ENCODE measurements at regions not wholly inside any gene's neighbourhood (a gene's known extent, or its start where the extent isn't known, plus 50 kb on each side); places are given as distances from the start of the nearest gene placed in this dataset.

DNA sequence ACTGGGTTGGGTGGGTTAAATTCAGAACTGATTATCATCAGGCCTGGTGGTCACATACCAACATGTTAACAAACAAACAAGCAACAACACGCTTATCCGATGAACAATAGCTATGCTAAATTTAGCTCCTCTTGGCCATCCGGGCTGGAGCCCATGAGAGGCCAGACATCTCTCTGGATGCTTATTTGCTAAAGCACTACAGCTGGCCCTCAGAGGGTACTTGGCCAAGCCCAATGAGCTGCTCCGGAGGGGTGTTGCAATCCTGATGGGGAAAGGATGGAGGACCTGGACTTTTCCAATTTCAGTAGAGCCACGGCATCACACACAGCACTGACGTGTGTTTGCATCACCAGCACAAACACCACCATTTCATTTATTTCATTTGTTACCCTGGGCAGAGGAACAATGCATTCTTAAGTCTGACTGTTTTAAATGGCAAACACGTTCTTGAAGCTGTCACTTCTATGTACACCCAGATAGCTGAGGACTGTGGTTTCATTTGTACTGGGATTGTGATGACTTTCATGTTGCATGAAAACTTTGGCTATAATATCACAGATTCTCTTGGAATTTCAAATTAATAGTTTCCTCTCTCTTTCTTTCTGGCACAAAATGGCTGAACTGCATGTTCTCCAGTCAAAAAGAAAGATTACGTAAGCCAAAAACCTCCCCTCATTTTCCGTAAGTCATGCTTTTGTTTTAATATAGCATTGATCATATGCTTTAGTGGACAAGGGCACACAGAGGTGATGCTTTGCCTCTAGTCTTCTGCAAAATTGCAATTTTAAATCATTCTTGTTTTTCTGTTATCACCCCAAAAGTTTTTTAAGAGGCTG, 359.8 kb upstream of the KAZN start:
- Histone ChIP-seq H3K27ac (ENCODE audit: low read depth in 2 of 2, low read length in 2 of 2) (no peak overlapping the region), H3K4me3 (ENCODE audit: low read length in 2 of 2) (no peak overlapping the region), H3K9ac (ENCODE audit: low read depth in 1 of 2, low read length in 2 of 2) (no peak overlapping the region), H3K4me1 (ENCODE audit: control insufficient read depth in 2 of 2, insufficient read depth in 2 of 2, low read length in 2 of 2) (no peaks in the 10 kb centered on the region), H3K27me3 (ENCODE audit: control insufficient read depth in 2 of 2, insufficient read depth in 2 of 2, low read length in 2 of 2) (no peaks in the 10 kb centered on the region), H3K9me3 (ENCODE audit: control insufficient read depth in 2 of 2, low read length in 2 of 2) (no peaks in the 10 kb centered on the region), H3K36me3 (ENCODE audit: control insufficient read depth in 2 of 2, insufficient read depth in 2 of 2, low read length in 2 of 2) (no peaks in the 10 kb centered on the region)

DNA sequence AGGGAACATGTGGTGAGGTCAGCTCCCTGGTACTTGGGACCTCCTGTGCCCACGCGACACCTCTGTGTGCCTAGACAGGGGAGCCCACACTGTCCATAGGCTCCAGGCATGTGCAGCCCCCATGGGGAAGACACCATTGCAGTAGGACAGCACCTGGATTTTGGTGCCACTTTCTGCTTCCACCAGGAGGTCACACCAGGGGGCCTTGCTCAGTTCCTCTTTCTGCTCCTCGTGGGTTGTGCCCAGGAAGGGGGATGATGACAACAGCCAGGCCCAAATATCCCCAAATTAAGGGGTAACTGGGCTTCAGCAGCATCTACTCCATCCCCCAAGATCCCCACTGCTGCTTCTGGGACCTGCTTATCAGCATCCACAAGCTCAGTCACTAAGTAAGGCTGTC, 358.2 kb upstream of the KAZN start:
- Histone ChIP-seq H3K4me3 (ENCODE audit: low read length in 2 of 2) (no peak overlapping the region), H3K27ac (ENCODE audit: low read depth in 2 of 2, low read length in 2 of 2) (no peak overlapping the region), H3K4me1 (ENCODE audit: control insufficient read depth in 2 of 2, insufficient read depth in 2 of 2, low read length in 2 of 2) (no peaks in the 10 kb centered on the region), H3K27me3 (ENCODE audit: control insufficient read depth in 2 of 2, insufficient read depth in 2 of 2, low read length in 2 of 2) (no peaks in the 10 kb centered on the region), H3K36me3 (ENCODE audit: control insufficient read depth in 2 of 2, insufficient read depth in 2 of 2, low read length in 2 of 2) (no peaks in the 10 kb centered on the region), H3K9ac (ENCODE audit: low read depth in 1 of 2, low read length in 2 of 2) (no peak overlapping the region), H3K9me3 (ENCODE audit: control insufficient read depth in 2 of 2, low read length in 2 of 2) (no peaks in the 10 kb centered on the region)

DNA sequence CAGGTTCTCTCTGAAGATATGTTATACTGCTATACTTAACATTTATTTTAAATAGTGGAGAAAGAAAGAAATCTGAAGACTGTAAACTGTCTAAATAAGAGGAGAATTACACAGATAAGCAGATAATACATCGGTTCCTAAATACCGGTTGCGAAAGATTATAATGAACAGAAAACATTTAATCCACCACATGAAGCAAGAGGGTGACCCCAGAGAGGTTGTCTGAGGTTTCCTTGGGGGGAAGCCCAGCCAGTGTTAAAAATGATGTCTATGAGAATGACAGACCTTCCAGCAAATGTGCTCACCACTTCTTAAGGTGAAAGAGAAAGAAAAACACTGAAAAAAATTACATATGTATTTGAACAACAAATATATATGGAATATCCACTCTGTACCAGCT, 356.4 kb upstream of the KAZN start:
- no peaks in the 10 kb centered on the region for H3K36me3 ChIP-seq (ENCODE audit: control insufficient read depth in 2 of 2, insufficient read depth in 2 of 2, low read length in 2 of 2)
- no peaks in the 10 kb centered on the region for H3K4me1 ChIP-seq (ENCODE audit: control insufficient read depth in 2 of 2, insufficient read depth in 2 of 2, low read length in 2 of 2)
- no peak overlapping the region for H3K9ac ChIP-seq (ENCODE audit: low read depth in 1 of 2, low read length in 2 of 2)
- H3K27me3 ChIP-seq (ENCODE audit: control insufficient read depth in 2 of 2, insufficient read depth in 2 of 2, low read length in 2 of 2) = no peaks in the 10 kb centered on the region
- H3K27ac ChIP-seq (ENCODE audit: low read depth in 2 of 2, low read length in 2 of 2) = no peak overlapping the region
- no peak overlapping the region for H3K4me3 ChIP-seq (ENCODE audit: low read length in 2 of 2)
- H3K9me3 ChIP-seq (ENCODE audit: control insufficient read depth in 2 of 2, low read length in 2 of 2) = no peaks in the 10 kb centered on the region

DNA sequence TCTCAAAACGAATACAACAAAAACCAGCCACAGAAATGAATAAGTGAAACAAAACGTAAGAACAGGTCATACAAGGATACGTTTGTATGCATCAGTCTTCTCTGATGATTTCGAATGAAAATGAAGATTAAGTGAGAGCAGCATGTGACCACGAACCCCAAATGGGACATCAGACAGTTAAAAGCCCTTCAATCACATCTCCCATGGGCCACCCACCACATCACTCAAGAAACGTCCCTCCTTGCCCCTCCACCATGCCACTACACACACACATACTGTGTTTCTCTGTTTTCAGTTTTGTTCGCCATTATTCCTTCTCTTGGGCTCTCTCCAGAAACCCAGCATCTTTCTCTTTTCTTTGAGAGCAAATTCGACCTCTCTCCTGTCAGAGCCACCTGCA, 355.6 kb upstream of the KAZN start:
- H3K4me1 ChIP-seq (ENCODE audit: control insufficient read depth in 2 of 2, insufficient read depth in 2 of 2, low read length in 2 of 2) = no peaks in the 10 kb centered on the region
- no peaks in the 10 kb centered on the region for H3K36me3 ChIP-seq (ENCODE audit: control insufficient read depth in 2 of 2, insufficient read depth in 2 of 2, low read length in 2 of 2)
- no peaks in the 10 kb centered on the region for H3K27me3 ChIP-seq (ENCODE audit: control insufficient read depth in 2 of 2, insufficient read depth in 2 of 2, low read length in 2 of 2)
- H3K9me3 ChIP-seq (ENCODE audit: control insufficient read depth in 2 of 2, low read length in 2 of 2) = no peaks in the 10 kb centered on the region
- no peak overlapping the region for H3K9ac ChIP-seq (ENCODE audit: low read depth in 1 of 2, low read length in 2 of 2)
- H3K27ac ChIP-seq (ENCODE audit: low read depth in 2 of 2, low read length in 2 of 2) = no peak overlapping the region
- no peak overlapping the region for H3K4me3 ChIP-seq (ENCODE audit: low read length in 2 of 2)

DNA sequence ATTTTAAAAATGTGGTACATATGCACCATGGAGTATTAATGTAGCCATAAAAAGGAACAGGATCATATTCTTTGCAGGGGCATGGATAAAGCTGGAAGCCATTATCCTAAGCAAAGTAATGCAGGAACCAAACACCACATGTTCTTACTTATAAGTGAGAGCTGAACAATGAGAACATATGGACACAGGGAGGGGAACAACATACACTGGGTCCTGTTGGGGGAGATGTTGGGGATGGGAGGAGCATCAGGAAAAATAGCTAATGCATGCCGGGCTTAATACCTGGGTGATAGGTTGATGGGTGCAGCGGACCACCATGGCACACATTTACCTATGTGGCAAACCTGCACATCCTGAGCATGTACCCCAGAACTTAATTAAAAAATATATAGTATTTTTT, 352.5 kb upstream of the KAZN start:
- H3K27me3 ChIP-seq (ENCODE audit: control insufficient read depth in 2 of 2, insufficient read depth in 2 of 2, low read length in 2 of 2) = no peaks in the 10 kb centered on the region
- H3K9ac ChIP-seq (ENCODE audit: low read depth in 1 of 2, low read length in 2 of 2) = no peak overlapping the region
- H3K4me3 ChIP-seq (ENCODE audit: low read length in 2 of 2) = no peak overlapping the region
- no peaks in the 10 kb centered on the region for H3K9me3 ChIP-seq (ENCODE audit: control insufficient read depth in 2 of 2, low read length in 2 of 2)
- no peaks in the 10 kb centered on the region for H3K4me1 ChIP-seq (ENCODE audit: control insufficient read depth in 2 of 2, insufficient read depth in 2 of 2, low read length in 2 of 2)
- H3K27ac ChIP-seq (ENCODE audit: low read depth in 2 of 2, low read length in 2 of 2) = no peak overlapping the region
- H3K36me3 ChIP-seq (ENCODE audit: control insufficient read depth in 2 of 2, insufficient read depth in 2 of 2, low read length in 2 of 2) = no peaks in the 10 kb centered on the region

DNA sequence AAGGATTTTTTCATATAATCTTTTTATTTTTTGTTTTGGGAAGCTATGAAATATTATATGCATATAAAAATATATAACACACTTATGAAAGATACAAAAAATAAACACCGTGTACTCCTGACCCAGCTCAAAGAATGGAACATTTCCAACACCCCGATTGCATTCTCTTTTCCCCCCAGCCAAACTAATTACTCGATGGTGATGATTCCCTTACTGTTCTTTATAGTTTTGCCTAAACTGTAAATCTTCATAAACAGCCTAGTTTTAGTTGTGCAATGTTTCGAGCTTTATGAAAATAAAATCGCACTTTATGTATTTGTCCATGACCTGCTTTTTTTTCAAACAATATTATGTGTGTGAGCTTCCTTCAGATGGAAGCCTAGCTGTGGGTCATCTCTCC, 352.0 kb upstream of the KAZN start:
- Histone ChIP-seq H3K27me3 (ENCODE audit: control insufficient read depth in 2 of 2, insufficient read depth in 2 of 2, low read length in 2 of 2) (no peaks in the 10 kb centered on the region), H3K4me3 (ENCODE audit: low read length in 2 of 2) (no peak overlapping the region), H3K9ac (ENCODE audit: low read depth in 1 of 2, low read length in 2 of 2) (no peak overlapping the region), H3K9me3 (ENCODE audit: control insufficient read depth in 2 of 2, low read length in 2 of 2) (no peaks in the 10 kb centered on the region), H3K4me1 (ENCODE audit: control insufficient read depth in 2 of 2, insufficient read depth in 2 of 2, low read length in 2 of 2) (no peaks in the 10 kb centered on the region), H3K27ac (ENCODE audit: low read depth in 2 of 2, low read length in 2 of 2) (no peak overlapping the region), H3K36me3 (ENCODE audit: control insufficient read depth in 2 of 2, insufficient read depth in 2 of 2, low read length in 2 of 2) (no peaks in the 10 kb centered on the region)

DNA sequence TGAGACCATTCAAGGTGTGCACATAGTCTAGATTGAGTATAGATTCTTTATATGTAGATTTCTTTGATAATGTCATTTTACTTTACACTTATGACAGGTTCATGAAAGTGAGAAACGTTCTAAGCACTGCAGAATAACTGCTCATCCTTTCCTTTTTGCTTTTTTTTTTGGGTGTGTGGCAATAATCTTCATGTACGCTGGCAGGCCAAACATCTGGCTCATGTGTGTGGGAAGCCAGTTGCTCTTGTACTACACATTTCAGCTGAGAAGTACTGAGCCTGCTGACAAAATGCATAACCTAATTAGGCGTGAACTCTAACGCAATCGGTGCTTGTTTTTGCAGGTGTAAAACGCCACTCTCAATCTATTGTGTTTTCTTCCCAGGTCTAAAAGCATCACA, 350.8 kb upstream of the KAZN start:
- no peak overlapping the region for H3K27ac ChIP-seq (ENCODE audit: low read depth in 2 of 2, low read length in 2 of 2)
- H3K36me3 ChIP-seq (ENCODE audit: control insufficient read depth in 2 of 2, insufficient read depth in 2 of 2, low read length in 2 of 2) = no peaks in the 10 kb centered on the region
- no peaks in the 10 kb centered on the region for H3K27me3 ChIP-seq (ENCODE audit: control insufficient read depth in 2 of 2, insufficient read depth in 2 of 2, low read length in 2 of 2)
- H3K4me1 ChIP-seq (ENCODE audit: control insufficient read depth in 2 of 2, insufficient read depth in 2 of 2, low read length in 2 of 2) = no peaks in the 10 kb centered on the region
- no peak overlapping the region for H3K9ac ChIP-seq (ENCODE audit: low read depth in 1 of 2, low read length in 2 of 2)
- H3K9me3 ChIP-seq (ENCODE audit: control insufficient read depth in 2 of 2, low read length in 2 of 2) = no peaks in the 10 kb centered on the region
- no peak overlapping the region for H3K4me3 ChIP-seq (ENCODE audit: low read length in 2 of 2)

DNA sequence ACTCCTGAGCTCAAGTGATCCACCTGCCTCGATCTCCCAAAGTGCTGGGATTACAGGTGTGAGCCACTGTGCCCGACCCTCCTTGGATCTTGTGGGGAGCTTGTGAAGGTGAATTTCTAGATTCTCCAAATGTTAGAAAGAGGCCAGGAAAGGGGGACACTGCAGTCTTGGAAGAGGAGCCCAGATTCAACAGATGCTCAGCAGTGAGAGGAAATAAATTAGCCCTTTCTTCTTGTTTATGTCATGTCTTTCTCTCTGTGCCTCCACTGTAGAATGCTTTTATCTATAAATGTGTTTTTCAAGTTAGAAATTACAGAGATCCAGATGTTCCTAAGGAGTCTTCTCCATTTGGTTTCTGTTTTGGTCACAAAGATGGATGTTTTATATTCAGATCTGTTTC, 346.6 kb upstream of the KAZN start:
- Histone ChIP-seq H3K4me1 (ENCODE audit: control insufficient read depth in 2 of 2, insufficient read depth in 2 of 2, low read length in 2 of 2) (no peaks in the 10 kb centered on the region), H3K9me3 (ENCODE audit: control insufficient read depth in 2 of 2, low read length in 2 of 2) (no peaks in the 10 kb centered on the region), H3K27me3 (ENCODE audit: control insufficient read depth in 2 of 2, insufficient read depth in 2 of 2, low read length in 2 of 2) (no peaks in the 10 kb centered on the region), H3K4me3 (ENCODE audit: low read length in 2 of 2) (no peak overlapping the region), H3K9ac (ENCODE audit: low read depth in 1 of 2, low read length in 2 of 2) (no peak overlapping the region), H3K27ac (ENCODE audit: low read depth in 2 of 2, low read length in 2 of 2) (no peak overlapping the region), H3K36me3 (ENCODE audit: control insufficient read depth in 2 of 2, insufficient read depth in 2 of 2, low read length in 2 of 2) (no peaks in the 10 kb centered on the region)

DNA sequence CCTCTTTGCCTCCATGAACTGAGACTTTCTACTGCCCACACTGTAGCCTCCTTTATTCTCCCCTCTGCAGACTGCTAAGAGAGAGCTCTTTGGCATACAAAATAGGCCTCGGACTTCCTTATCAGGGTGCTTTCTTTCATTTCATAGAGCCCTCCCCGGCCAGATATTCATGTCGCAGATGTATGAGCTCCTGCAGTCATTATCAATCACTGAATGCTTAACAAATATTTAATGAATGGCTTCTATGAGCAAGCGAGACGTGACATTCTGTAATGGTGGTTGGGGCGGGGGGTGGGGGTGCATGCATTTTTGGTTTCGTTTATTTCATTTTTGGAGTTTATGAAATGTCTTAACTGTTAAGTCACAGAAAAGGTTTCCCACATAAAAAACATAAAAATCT, 344.8 kb upstream of the KAZN start:
- no peak overlapping the region for H3K9ac ChIP-seq (ENCODE audit: low read depth in 1 of 2, low read length in 2 of 2)
- no peak overlapping the region for H3K27ac ChIP-seq (ENCODE audit: low read depth in 2 of 2, low read length in 2 of 2)
- H3K27me3 ChIP-seq (ENCODE audit: control insufficient read depth in 2 of 2, insufficient read depth in 2 of 2, low read length in 2 of 2) = no peaks in the 10 kb centered on the region
- no peaks in the 10 kb centered on the region for H3K36me3 ChIP-seq (ENCODE audit: control insufficient read depth in 2 of 2, insufficient read depth in 2 of 2, low read length in 2 of 2)
- H3K4me1 ChIP-seq (ENCODE audit: control insufficient read depth in 2 of 2, insufficient read depth in 2 of 2, low read length in 2 of 2) = no peaks in the 10 kb centered on the region
- H3K4me3 ChIP-seq (ENCODE audit: low read length in 2 of 2) = no peak overlapping the region
- no peaks in the 10 kb centered on the region for H3K9me3 ChIP-seq (ENCODE audit: control insufficient read depth in 2 of 2, low read length in 2 of 2)

DNA sequence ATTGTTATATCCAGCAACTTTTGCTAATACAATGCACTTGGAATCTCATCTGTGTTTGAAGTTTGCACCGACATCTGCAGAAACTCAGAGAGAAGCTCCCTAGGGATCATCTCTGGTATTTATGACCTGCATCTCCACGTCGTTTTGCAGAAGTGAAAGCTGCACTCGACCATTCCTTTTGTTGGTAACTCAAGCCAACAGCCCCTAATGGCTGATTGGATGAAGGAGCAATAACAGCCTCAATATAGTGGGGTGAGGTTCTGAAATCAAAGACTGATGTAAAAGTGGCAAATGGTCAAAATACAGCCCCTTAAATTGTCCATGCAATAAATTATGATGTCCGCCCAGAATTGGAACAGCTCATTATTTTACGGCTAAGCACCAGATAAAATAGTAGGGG, 344.2 kb upstream of the KAZN start:
- H3K9ac ChIP-seq (ENCODE audit: low read depth in 1 of 2, low read length in 2 of 2) = no peak overlapping the region
- H3K36me3 ChIP-seq (ENCODE audit: control insufficient read depth in 2 of 2, insufficient read depth in 2 of 2, low read length in 2 of 2) = no peaks in the 10 kb centered on the region

DNA sequence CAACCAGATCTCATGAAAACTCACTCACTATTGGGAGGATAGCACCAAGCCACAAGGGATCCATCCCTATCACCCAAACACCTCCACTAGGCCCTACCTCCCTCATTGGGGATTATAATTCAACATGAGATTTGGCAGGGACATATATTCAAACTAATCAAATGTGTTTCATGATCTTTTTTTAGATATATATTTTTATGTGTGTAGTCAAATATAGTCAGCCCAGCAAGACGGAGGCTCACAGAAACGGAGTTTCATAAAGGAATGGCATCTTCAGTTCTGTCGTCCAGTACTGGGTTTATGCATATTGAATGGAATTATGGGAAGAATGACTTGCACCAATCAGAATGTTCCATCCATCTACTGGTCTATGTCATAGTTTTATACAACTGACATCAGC, 343.3 kb upstream of the KAZN start:
- no peak overlapping the region for H3K4me3 ChIP-seq (ENCODE audit: low read length in 2 of 2)
- H3K36me3 ChIP-seq (ENCODE audit: control insufficient read depth in 2 of 2, insufficient read depth in 2 of 2, low read length in 2 of 2) = no peaks in the 10 kb centered on the region
- H3K9me3 ChIP-seq (ENCODE audit: control insufficient read depth in 2 of 2, low read length in 2 of 2) = no peaks in the 10 kb centered on the region
- H3K4me1 ChIP-seq (ENCODE audit: control insufficient read depth in 2 of 2, insufficient read depth in 2 of 2, low read length in 2 of 2) = no peaks in the 10 kb centered on the region
- no peak overlapping the region for H3K9ac ChIP-seq (ENCODE audit: low read depth in 1 of 2, low read length in 2 of 2)
- H3K27me3 ChIP-seq (ENCODE audit: control insufficient read depth in 2 of 2, insufficient read depth in 2 of 2, low read length in 2 of 2) = no peaks in the 10 kb centered on the region
- H3K27ac ChIP-seq (ENCODE audit: low read depth in 2 of 2, low read length in 2 of 2) = no peak overlapping the region

More for the DNA sequence above, 344.2 kb upstream of the KAZN start:
- Histone ChIP-seq H3K27me3 (ENCODE audit: control insufficient read depth in 2 of 2, insufficient read depth in 2 of 2, low read length in 2 of 2) (no peaks in the 10 kb centered on the region), H3K4me3 (ENCODE audit: low read length in 2 of 2) (no peak overlapping the region), H3K27ac (ENCODE audit: low read depth in 2 of 2, low read length in 2 of 2) (no peak overlapping the region), H3K9me3 (ENCODE audit: control insufficient read depth in 2 of 2, low read length in 2 of 2) (no peaks in the 10 kb centered on the region), H3K4me1 (ENCODE audit: control insufficient read depth in 2 of 2, insufficient read depth in 2 of 2, low read length in 2 of 2) (no peaks in the 10 kb centered on the region)
